ENCODE measurements at regions not wholly inside any gene's neighbourhood (a gene's known extent, or its start where the extent isn't known, plus 50 kb on each side); places are given as distances from the start of the nearest gene placed in this dataset.
"Not testable (repeated sequence)": the region's sequence is repeated elsewhere in the genome, so short reads cannot be mapped to it uniquely, and the experiment has no call there.

DNA sequence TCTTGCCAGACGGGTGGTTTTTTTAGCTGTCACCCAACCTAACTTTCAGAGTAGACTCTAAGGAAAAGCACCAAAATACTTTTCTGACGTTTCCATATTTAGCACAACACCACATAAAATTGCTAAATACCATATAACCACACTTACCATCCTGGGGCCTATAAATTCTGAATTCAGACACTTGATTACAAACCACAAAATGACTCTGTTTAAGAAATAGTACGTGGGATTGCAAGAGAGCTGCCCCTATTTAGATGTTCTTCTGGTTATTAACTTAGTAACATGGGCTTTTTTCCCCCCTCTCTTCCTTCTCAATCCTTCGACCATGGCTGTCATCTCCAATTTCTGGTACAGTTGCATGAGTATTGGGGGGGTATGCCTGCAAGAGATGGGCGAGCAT is 287.7 kb downstream of the BMP4 start:
- DNase-seq (ENCODE audit: low read depth), result no peak

DNA sequence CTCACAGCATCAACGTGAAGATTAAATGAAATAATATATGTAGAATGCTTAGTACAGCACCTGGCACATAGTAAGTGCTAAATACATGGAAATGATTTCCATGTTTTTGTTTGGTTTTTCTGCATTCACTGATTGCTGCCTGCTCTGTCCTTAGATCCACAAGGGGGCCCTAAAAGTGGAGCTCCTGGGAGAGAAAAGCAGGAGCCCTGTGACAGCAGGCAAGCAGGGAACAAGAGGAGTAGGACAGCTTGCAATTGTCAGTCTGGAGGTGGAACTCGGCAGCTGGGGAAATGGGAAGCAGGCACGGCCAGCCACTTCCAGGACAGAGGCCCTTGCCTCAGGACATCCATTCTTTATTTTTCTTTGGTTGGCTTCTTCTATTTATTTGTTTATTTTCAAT is 292.9 kb downstream of the BMP4 start:
- no peak for DNase-seq (ENCODE audit: low read depth)

GRCh38 chr14:53655080-53655785 is 301.4 kb downstream of the BMP4 start:
- no peak for DNase-seq (ENCODE audit: low read depth)

GRCh38 chr14:53652068-53652467 is 304.6 kb downstream of the BMP4 start:
- DNase-seq (ENCODE audit: low read depth), result no peak

DNA sequence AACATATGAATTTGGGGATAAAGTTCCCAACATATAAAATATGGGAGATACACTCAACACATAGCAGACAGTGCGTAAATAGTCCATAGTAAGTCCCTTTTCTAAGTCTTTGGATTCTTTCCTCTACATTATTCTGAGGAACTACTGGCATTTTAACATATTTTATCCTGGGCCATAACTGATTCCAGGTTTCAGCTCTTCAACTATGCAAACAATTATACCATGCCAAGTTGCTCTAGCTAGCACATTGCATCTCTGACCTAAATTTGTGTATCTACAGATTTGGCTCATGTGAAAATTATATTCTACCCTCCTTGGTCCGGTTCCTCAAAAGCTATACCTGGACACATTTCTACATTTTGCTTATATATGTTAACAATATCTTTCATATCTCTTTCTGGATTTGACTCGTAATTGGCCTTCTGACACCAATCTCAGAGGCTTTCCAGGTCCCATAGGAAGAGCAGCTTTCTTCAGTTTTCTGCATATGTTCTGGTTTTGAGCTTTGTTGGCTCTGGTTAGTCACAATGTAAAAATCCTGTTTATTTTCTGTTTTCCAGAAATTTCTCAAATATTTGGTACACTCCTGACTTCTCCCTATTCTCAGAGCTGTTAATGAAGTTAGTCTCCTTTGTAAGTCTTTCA is 305.4 kb downstream of the BMP4 start:
- DNase-seq (ENCODE audit: low read depth), result no peak

DNA sequence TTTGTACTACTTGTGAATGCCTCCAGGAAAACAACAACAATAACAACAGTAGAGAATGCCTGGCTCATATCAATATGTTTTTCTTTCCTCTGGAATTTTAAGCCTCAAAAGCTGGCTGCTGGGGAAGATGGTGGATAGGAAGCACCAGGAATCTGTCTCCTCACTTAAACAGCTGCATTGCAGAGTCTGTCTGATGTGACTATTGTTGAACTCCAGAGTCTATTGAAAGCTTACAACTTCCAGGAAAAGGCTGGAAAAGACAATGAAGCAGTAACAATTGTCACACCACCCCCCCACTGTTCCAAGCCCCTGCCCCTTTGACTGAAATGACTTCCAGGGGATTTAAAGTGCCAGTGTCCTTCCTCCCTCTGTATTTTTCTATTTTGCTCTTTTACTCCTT is 309.7 kb downstream of the BMP4 start:
- DNase-seq (ENCODE audit: low read depth), result no peak

GRCh38 chr14:53640695-53641094 is 315.9 kb downstream of the BMP4 start:
- no peak for DNase-seq (ENCODE audit: low read depth)

- DNase-seq (ENCODE audit: low read depth), result no peak
Measured at GRCh38 chr14:53638966-53639365, 317.7 kb downstream of the BMP4 start.

DNA sequence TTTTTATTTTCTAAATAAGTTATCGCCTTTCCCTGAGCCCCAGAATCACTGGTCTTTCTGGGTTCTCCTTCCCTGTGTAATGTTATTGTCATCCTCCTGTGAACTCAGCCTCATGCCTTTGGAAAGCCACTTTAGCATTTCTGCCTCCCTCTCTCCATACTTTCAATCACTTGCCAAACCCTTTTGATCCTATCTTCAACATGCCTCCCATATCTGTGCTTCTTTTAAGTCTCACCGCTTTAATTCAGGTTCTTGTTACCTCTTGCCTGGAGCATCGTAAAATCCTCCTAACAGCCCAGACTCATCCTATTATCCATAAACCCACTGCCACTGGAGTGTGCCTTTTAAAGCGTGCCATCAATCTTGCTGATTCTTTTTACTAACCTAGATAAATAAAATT is 321.8 kb downstream of the BMP4 start:
- no peak for DNase-seq (ENCODE audit: low read depth)

DNA sequence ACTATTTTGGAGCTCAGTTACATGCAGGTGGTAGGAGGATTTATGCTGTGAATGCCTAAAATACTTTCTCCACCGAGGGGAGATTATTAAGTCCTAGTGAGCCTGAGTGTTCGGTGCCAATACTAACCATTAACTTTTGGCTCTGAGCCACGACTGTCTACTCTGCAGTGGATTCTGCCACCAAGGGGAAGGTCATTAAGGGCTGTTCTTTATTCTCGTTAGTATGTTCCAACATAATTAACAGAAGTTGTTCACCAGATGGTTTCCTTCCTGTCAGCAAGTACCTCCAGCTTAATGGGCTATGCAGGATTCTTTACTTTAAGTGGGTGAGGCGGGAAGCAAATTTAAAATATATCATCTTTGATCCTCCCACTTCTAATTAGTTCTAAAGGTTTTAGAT is 326.3 kb downstream of the BMP4 start:
- DNase-seq (ENCODE audit: low read depth), result no peak

GRCh38 chr14:53628732-53629430 is 327.7 kb downstream of the BMP4 start:
- DNase-seq (ENCODE audit: low read depth), result no peak

GRCh38 chr14:53628261-53628660 is 328.4 kb downstream of the BMP4 start:
- DNase-seq (ENCODE audit: low read depth), result no peak

DNA sequence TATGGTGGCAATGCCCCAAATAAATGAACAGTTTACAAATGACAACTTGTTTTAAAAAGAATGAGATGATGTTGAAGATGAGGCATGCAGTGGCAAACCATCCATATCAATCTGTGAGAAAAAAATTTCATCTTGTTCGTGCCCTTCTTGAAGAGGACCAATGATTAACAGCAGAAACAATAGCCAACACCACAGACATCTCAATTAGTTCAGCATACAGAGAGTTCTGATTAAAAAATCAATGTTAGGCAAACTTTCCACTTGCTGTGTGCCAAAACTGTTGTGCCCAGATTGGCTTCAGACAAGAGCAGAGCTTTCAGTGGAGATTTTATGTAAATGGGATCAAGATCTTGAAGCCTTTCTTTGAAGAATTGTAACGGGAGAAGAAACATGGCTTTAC is 329.9 kb downstream of the BMP4 start:
- no peak for DNase-seq (ENCODE audit: low read depth)

DNA sequence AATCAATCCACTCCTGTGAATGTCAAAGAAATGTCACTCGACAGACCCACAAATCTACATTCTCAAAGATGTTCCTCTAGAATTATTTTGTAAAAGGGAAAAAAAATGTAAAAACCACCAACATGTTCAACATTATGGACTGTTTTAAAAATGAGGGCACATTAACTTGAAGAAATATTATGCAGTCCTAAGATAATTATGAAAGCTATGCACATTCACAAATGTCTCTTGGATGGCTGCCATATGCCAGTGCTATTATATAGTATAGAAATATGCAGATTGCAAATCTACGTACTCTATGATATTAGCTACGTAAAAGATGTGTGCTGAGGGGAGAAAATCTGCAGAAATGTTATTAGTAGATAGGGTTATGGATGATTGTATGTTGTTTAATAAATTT is 334.2 kb downstream of the BMP4 start:
- no peak for DNase-seq (ENCODE audit: low read depth)

GRCh38 chr14:53621921-53622320 is 334.7 kb downstream of the BMP4 start:
- no peak for DNase-seq (ENCODE audit: low read depth)

GRCh38 chr14:53621433-53621832 is 335.2 kb downstream of the BMP4 start:
- no peak for DNase-seq (ENCODE audit: low read depth)

DNA sequence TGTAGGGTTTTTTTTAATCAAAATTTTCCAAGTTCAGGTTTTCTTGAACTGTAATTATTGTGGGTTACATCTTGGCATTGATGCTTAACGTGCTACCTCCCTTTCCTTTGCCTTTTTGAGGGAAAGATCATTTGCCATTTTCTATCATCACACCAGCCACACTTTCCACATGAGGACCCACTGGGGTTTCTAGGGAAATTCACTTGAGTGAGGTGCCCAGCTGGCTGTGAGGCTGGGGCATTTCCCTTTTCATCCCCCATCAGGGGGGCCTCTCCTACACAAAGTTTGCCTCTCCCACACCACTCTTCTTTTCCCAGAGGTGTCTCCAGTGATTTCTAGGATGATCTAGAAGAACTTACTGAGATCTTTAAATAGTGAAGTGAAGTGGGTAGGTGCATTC is 335.7 kb downstream of the BMP4 start:
- DNase-seq (ENCODE audit: low read depth), result no peak

DNA sequence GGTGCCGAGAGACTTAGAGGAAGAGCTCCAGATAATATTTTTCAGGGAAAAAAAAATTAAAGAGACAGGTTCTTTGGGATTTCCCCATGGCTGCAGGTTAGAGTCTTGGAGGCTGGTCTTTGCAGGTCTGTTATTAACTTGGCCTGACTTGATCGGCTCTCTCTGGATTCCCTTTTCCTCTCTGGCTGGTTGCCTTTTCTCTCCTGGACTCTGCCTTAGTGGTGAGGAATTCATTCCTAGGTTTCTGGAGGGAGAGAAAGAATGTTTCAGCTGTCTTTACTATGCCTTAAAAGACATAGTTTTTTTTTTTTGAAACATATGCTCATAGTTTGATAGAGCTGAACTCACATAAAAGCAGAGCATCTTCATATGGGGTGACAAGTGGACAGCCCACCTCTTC is 336.3 kb downstream of the BMP4 start:
- DNase-seq (ENCODE audit: low read depth), result no peak

- no peak for DNase-seq (ENCODE audit: low read depth)
Measured at GRCh38 chr14:53619691-53620231, 336.9 kb downstream of the BMP4 start.

GRCh38 chr14:53616536-53616935 is 340.1 kb downstream of the BMP4 start:
- not testable (repeated sequence) for DNase-seq (ENCODE audit: low read depth)

GRCh38 chr14:53615252-53615651 is 341.4 kb downstream of the BMP4 start:
- no peak for DNase-seq (ENCODE audit: low read depth)

DNA sequence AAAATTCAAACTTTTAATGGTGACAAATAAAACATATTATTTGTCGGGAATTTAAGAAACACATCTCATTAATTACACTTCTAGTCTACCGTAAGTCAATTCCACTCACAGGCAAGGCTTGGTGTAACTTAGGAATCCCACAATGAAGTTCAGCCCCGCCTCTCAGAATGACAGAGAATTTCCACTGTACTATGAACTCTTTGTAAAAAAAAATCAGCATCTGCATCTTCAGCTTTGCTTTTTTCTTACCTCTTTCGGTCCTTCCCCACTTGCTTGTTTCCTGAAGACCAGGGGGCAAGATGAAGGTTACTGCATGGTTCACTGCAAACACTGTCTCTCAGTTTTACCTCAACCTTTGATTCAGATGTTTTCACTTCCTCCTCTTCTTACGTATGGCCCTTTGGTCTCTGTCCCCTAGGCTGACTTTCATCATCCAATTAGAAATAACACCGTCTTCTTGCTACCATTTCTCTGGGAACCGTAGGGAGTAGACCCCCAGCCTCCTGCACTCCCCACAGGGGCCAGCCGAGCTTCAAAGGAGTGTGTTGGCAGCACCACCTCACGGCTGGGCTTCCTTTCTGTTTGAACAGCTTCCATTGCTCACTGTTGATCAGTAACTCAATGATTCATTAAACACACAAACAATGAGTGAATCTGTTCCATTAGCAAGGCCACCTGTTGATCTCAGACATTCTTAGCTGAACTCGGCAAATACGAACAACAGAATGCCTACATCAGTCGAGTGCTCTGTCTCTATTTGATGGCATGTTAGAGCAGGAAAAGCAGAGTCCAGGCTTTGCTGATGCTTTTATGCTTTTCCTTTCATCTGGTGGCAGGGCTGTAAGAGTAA is 343.0 kb downstream of the BMP4 start:
- no peak for DNase-seq (ENCODE audit: low read depth)
